GM10266 (cell line): ENCODE measurements at regions not wholly inside any gene's neighbourhood (a gene's known extent, or its start where the extent isn't known, plus 50 kb on each side); places are given as distances from the start of the nearest gene placed in this dataset.

Source experiments
- DNase-seq: peaks from one replicate; pipeline ENCODE4 v3.0.0; 2012; ENCODE audit errors: extremely low spot score
- CTCF ChIP-seq: IDR thresholded peaks from 2 replicates; pipeline ENCODE4 v1.5.1; 2012; ENCODE audit warnings: mild to moderate bottlenecking, low read depth; ENCODE audit not compliant: control insufficient read depth, insufficient read depth; ENCODE audit errors: missing control alignments

- DNase-seq, result no peak
- no peak for TF ChIP-seq CTCF
Measured at GRCh38 chr16:88316151-88316550, 66.6 kb upstream of the ZNF469 start.

- no peak for TF ChIP-seq CTCF
Measured at GRCh38 chr16:88316941-88317612, 65.7 kb upstream of the ZNF469 start.

GRCh38 chr16:88317613-88317965 lies 65.2 kb upstream of the ZNF469 start:
- TF ChIP-seq CTCF, result no peak
- DNase-seq, result no peak

More at GRCh38 chr16:88316941-88317612, 65.7 kb upstream of the ZNF469 start:
- DNase-seq, result no peak

- no peak for DNase-seq
- TF ChIP-seq CTCF, result no peak
Measured at GRCh38 chr16:88318051-88318450, 64.7 kb upstream of the ZNF469 start.

- DNase-seq, result no peak
- TF ChIP-seq CTCF, result no peak
Measured at GRCh38 chr16:88318521-88318920, 64.2 kb upstream of the ZNF469 start.

- no peak for DNase-seq
- TF ChIP-seq CTCF, result no peak
Measured at GRCh38 chr16:88319116-88319965, 63.4 kb upstream of the ZNF469 start.

GRCh38 chr16:88320947-88321634 lies 61.7 kb upstream of the ZNF469 start:
- TF ChIP-seq CTCF, result no peak
- DNase-seq, result no peak
